CD4-positive, alpha-beta memory T cell (primary cell): ENCODE measurements at regions not wholly inside any gene's neighbourhood (a gene's known extent, or its start where the extent isn't known, plus 50 kb on each side); places are given as distances from the start of the nearest gene placed in this dataset.

ENCODE experiments used
- CTCF ChIA-PET: fragments of 350-600 bp; sonication (Branson Sonifier 250); formaldehyde crosslinking; loops from one replicate; lab custom pipeline; 2021; ENCODE audit warnings: inconsistent platforms; ENCODE audit not compliant: partially characterized antibody; lab: Charles Lee
- POLR2A ChIA-PET: fragments of 350-600 bp; sonication (Branson Sonifier 250); formaldehyde crosslinking; loops from one replicate; lab custom pipeline; 2021; ENCODE audit not compliant: partially characterized antibody; lab: Charles Lee
- DNase-seq, 5 donors: peaks; one replicate each; pipeline versions ENCODE4 v3.0.0 to v3.0.0-alpha.2; 2020 to 2022; ENCODE audit warnings: mixed read lengths in 1 of 5
- H3K27ac ChIP-seq: one replicate; pipeline ENCODE4 v1.7.0; 2013; ENCODE audit warnings: low read depth, low read length
- H3K27me3 ChIP-seq: 2 replicates; pipeline ENCODE4 v1.7.0; 2013; ENCODE audit warnings: mild to moderate bottlenecking, low read length, moderate library complexity; ENCODE audit not compliant: insufficient read depth
- H3K36me3 ChIP-seq: 2 replicates; pipeline ENCODE4 v1.7.0; 2013; ENCODE audit warnings: mild to moderate bottlenecking, low read length, moderate library complexity; ENCODE audit not compliant: insufficient read depth
- H3K4me1 ChIP-seq: 2 replicates; pipeline ENCODE4 v1.7.0; 2013; ENCODE audit warnings: mild to moderate bottlenecking, low read length, moderate library complexity; ENCODE audit not compliant: insufficient read depth
- H3K4me3 ChIP-seq, 2 donors: one replicate each; pipeline ENCODE4 v1.7.0; 2013; ENCODE audit warnings: low read length in 2 of 2, mild to moderate bottlenecking in 1 of 2
- H3K9me3 ChIP-seq, 2 donors: one replicate each; pipeline ENCODE4 v1.7.0; 2013; ENCODE audit warnings: low read length in 2 of 2, control low read depth in 1 of 2; ENCODE audit not compliant: control insufficient read depth in 1 of 2
- H3K27ac Mint-ChIP-seq, 7 donors: one replicate each; pipeline ENCODE4 v1.8.0; 2020 to 2021; ENCODE audit warnings: mixed read lengths in 7 of 7, mild to moderate bottlenecking in 6 of 7, inconsistent platforms in 3 of 7, moderate library complexity in 3 of 7
- H3K27me3 Mint-ChIP-seq, 2 donors: one replicate each; pipeline ENCODE4 v1.8.0; 2020 to 2021; ENCODE audit warnings: mixed read lengths in 2 of 2
- H3K36me3 Mint-ChIP-seq, 2 donors: one replicate each; pipeline ENCODE4 v1.8.0; 2020 to 2021; ENCODE audit warnings: mixed read lengths in 2 of 2, inconsistent platforms in 1 of 2, mild to moderate bottlenecking in 1 of 2
- H3K4me1 Mint-ChIP-seq, 4 donors: one replicate each; pipeline ENCODE4 v1.8.0; 2020 to 2021; ENCODE audit warnings: mixed read lengths in 4 of 4, mild to moderate bottlenecking in 1 of 4
- H3K4me3 Mint-ChIP-seq, 8 donors: one replicate each; pipeline ENCODE4 v1.8.0; 2020 to 2021; ENCODE audit warnings: mixed read lengths in 8 of 8, mild to moderate bottlenecking in 7 of 8, moderate library complexity in 6 of 8, inconsistent platforms in 3 of 8
- H3K9me3 Mint-ChIP-seq, 8 donors: one replicate each; pipeline ENCODE4 v1.8.0; 2020 to 2021; ENCODE audit warnings: mixed read lengths in 8 of 8, mild to moderate bottlenecking in 5 of 8, inconsistent platforms in 3 of 8, moderate library complexity in 1 of 8
- intact Hi-C: fragments of 100-400 bp; cut with micrococcal nuclease; formaldehyde crosslinking; loops from one replicate; pipeline ENCODE4 v1.15.1; 2023

GRCh38 chr21:38957575-38958322, 152.0 kb downstream of the ETS2 start:
- Mint-ChIP-seq H3K36me3 (no peaks in the 10 kb centered on the region), H3K27ac (no peak overlapping the region), H3K4me1 (no peaks in the 10 kb centered on the region), H3K27me3 (peaks cover 4 to 14% of the 10 kb centered on the region in 2 donors), H3K4me3 (no peak overlapping the region), H3K9me3 (peaks cover 0 to 5% (median 2%) of the 10 kb centered on the region in 8 donors)
- CTCF ChIA-PET = no interaction called here
- Histone ChIP-seq H3K9me3 (no peaks in the 10 kb centered on the region), H3K4me3 (no peak overlapping the region), H3K36me3 (no peaks in the 10 kb centered on the region), H3K4me1 (no peaks in the 10 kb centered on the region), H3K27ac (no peak overlapping the region), H3K27me3 (no peaks in the 10 kb centered on the region)
- intact Hi-C loops = no loop called here
- no peak for DNase-seq
- POLR2A ChIA-PET = no interaction called here

DNA sequence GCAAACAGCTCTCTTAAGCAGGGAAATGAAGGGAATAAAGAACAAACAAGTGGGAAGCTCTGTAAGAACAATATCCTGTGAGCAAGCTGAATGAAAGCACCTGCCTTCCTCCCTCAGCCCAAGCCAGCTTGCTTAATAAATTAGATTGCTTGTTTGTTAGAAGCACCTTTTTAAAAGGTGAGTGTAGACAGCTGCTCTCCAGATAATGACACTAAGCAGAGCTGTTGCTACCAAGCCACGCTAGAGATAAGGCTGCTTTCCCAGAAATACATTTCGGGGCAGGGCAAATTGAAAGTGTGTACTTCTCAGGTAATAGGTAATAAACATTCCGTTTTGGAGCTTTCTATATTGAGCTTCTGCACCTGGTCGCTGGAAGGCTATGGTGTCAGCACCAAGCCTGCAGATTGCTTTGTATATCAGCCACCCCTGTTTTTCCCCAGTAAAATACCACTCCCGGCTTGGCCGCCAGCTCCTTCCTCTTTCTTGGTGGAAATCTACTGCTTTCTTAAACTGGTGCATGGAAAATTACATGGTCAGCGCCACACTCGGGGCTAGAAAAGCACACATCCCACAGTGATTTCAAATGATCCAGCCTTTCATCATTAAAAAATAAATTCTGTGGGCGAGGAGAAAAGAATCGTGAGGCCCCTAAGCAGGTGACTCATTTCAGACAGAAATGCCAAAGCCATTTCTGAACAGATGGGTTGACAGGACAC, 151.3 kb downstream of the ETS2 start:
- Mint-ChIP-seq H3K27me3 (peaks cover 5 to 17% of the 10 kb centered on the region in 2 donors), H3K27ac (no peak overlapping the region), H3K4me1 (no peaks in the 10 kb centered on the region), H3K36me3 (no peaks in the 10 kb centered on the region), H3K4me3 (no peak overlapping the region), H3K9me3 (no peaks in the 10 kb centered on the region)
- no peak for DNase-seq
- POLR2A ChIA-PET = no interaction called here
- H3K27me3 ChIP-seq = no peaks in the 10 kb centered on the region
- CTCF ChIA-PET = no interaction called here
- H3K36me3 ChIP-seq = no peaks in the 10 kb centered on the region
- no peaks in the 10 kb centered on the region for H3K4me1 ChIP-seq
- no peak overlapping the region for H3K4me3 ChIP-seq
- intact Hi-C loops = no loop called here
- no peaks in the 10 kb centered on the region for H3K9me3 ChIP-seq
- no peak overlapping the region for H3K27ac ChIP-seq

GRCh38 chr21:38956521-38956855, 150.8 kb downstream of the ETS2 start:
- no peak overlapping the region for H3K27ac ChIP-seq
- H3K4me3 ChIP-seq = no peak overlapping the region
- no peaks in the 10 kb centered on the region for H3K4me1 ChIP-seq
- Mint-ChIP-seq H3K9me3 (no peaks in the 10 kb centered on the region), H3K4me3 (no peak overlapping the region), H3K27me3 (peaks cover 5 to 22% of the 10 kb centered on the region in 2 donors), H3K4me1 (no peaks in the 10 kb centered on the region), H3K27ac (no peak overlapping the region), H3K36me3 (no peaks in the 10 kb centered on the region)
- no peaks in the 10 kb centered on the region for H3K27me3 ChIP-seq
- ChIA-PET POLR2A (no interaction called here), CTCF (no interaction called here)
- intact Hi-C loops = no loop called here
- DNase-seq = no peak
- no peaks in the 10 kb centered on the region for H3K9me3 ChIP-seq
- no peaks in the 10 kb centered on the region for H3K36me3 ChIP-seq

- H3K27me3 Mint-ChIP-seq = peaks cover 5 to 22% of the 10 kb centered on the region in 2 donors
Measured at GRCh38 chr21:38956007-38956406, 150.3 kb downstream of the ETS2 start.

DNA sequence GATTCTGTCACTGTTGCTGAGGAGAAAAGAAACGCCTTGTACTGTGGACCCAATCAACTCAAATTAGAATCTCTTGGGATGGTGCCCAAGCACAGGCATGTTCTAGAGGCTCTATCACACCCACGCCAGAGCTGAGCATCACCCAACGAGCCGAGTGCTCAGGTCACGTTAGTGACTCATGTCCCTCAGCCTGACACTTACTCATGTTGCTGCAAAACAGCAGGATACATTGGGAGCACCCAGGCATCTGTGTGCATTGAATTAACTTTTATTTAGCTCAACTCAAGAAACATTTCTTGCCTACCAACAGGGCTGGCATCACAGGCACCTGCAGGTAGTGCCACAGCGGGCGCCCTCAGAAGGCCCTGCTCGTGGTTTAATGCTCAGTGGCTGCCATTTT, 149.8 kb downstream of the ETS2 start:
- no peaks in the 10 kb centered on the region for H3K4me1 Mint-ChIP-seq
- no peak for DNase-seq
- H3K4me3 Mint-ChIP-seq = no peak overlapping the region
- peaks cover 5 to 22% of the 10 kb centered on the region in 2 donors for H3K27me3 Mint-ChIP-seq
- no peaks in the 10 kb centered on the region for H3K27me3 ChIP-seq
- no peak overlapping the region for H3K4me3 ChIP-seq
- H3K4me1 ChIP-seq = no peaks in the 10 kb centered on the region
- no peaks in the 10 kb centered on the region for H3K36me3 ChIP-seq
- ChIA-PET CTCF (no interaction called here), POLR2A (no interaction called here)
- no peak overlapping the region for H3K27ac Mint-ChIP-seq
- peaks cover 0 to under 1% (median 0%) of the 10 kb centered on the region in 8 donors for H3K9me3 Mint-ChIP-seq
- no peaks in the 10 kb centered on the region for H3K9me3 ChIP-seq
- no peak overlapping the region for H3K27ac ChIP-seq
- H3K36me3 Mint-ChIP-seq = no peaks in the 10 kb centered on the region
- intact Hi-C loops = no loop called here

More at GRCh38 chr21:38956007-38956406, 150.3 kb downstream of the ETS2 start:
- no peak overlapping the region for H3K27ac ChIP-seq
- no peaks in the 10 kb centered on the region for H3K27me3 ChIP-seq
- POLR2A ChIA-PET = no interaction called here
- Mint-ChIP-seq H3K27ac (no peak overlapping the region), H3K4me1 (no peaks in the 10 kb centered on the region), H3K36me3 (no peaks in the 10 kb centered on the region), H3K4me3 (no peak overlapping the region), H3K9me3 (no peaks in the 10 kb centered on the region)
- H3K4me1 ChIP-seq = no peaks in the 10 kb centered on the region
- no peaks in the 10 kb centered on the region for H3K36me3 ChIP-seq
- no peak overlapping the region for H3K4me3 ChIP-seq
- no peaks in the 10 kb centered on the region for H3K9me3 ChIP-seq
- DNase-seq = no peak
- intact Hi-C loops = no loop called here
- CTCF ChIA-PET = no interaction called here

- CTCF ChIA-PET = no interaction called here
Measured at GRCh38 chr21:38954588-38955004, 148.9 kb downstream of the ETS2 start.

DNA sequence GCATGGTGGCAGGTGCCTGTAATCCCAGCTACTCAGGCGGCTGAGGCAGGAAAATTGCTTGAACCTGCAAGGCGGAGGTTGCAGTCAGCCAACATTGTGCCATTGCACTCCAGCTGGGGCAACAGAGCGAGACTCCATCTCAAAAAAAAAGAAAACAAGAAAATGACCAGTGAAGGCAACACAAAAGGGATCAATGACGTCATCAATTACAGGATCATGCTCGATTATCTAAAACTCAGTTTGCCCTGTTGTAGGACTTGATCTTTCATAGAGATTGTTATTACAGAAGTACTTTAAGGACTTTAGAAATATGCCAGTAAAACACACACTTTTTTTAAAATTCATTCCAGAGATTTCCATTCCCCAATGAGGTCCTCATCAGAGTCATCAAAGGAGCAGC, 147.8 kb downstream of the ETS2 start:
- peaks cover 0 to 6% (median 0%) of the 10 kb centered on the region in 8 donors for H3K9me3 Mint-ChIP-seq
- H3K4me1 ChIP-seq = no peaks in the 10 kb centered on the region
- H3K36me3 ChIP-seq = no peaks in the 10 kb centered on the region
- no peak for DNase-seq
- H3K4me1 Mint-ChIP-seq = no peaks in the 10 kb centered on the region
- no peaks in the 10 kb centered on the region for H3K9me3 ChIP-seq
- no peak overlapping the region for H3K4me3 Mint-ChIP-seq
- POLR2A ChIA-PET = no interaction called here
- CTCF ChIA-PET = no interaction called here
- H3K27ac Mint-ChIP-seq = no peak overlapping the region
- H3K27me3 ChIP-seq = no peaks in the 10 kb centered on the region
- H3K36me3 Mint-ChIP-seq = no peaks in the 10 kb centered on the region
- H3K4me3 ChIP-seq = no peak overlapping the region
- intact Hi-C loops = no loop called here
- no peak overlapping the region for H3K27ac ChIP-seq
- H3K27me3 Mint-ChIP-seq = peaks cover 5 to 22% of the 10 kb centered on the region in 2 donors

More at GRCh38 chr21:38954588-38955004, 148.9 kb downstream of the ETS2 start:
- Mint-ChIP-seq H3K27ac (no peak overlapping the region), H3K36me3 (no peaks in the 10 kb centered on the region), H3K9me3 (peaks cover 0 to 6% (median 0%) of the 10 kb centered on the region in 8 donors), H3K4me1 (no peaks in the 10 kb centered on the region), H3K4me3 (no peak overlapping the region), H3K27me3 (peaks cover 5 to 22% of the 10 kb centered on the region in 2 donors)
- no peaks in the 10 kb centered on the region for H3K36me3 ChIP-seq
- H3K4me3 ChIP-seq = no peak overlapping the region
- no peaks in the 10 kb centered on the region for H3K4me1 ChIP-seq
- no peaks in the 10 kb centered on the region for H3K27me3 ChIP-seq
- H3K9me3 ChIP-seq = no peaks in the 10 kb centered on the region
- H3K27ac ChIP-seq = no peak overlapping the region
- DNase-seq = no peak
- POLR2A ChIA-PET = no interaction called here
- intact Hi-C loops = no loop called here
